IPS-20b (cell line): ENCODE measurements at regions not wholly inside any gene's neighbourhood (a gene's known extent, or its start where the extent isn't known, plus 50 kb on each side); places are given as distances from the start of the nearest gene placed in this dataset.
"Not testable (repeated sequence)": the region's sequence is repeated elsewhere in the genome, so short reads cannot be mapped to it uniquely, and the experiment has no call there.

Experiments
- H3K27ac ChIP-seq: one replicate; pipeline ENCODE4 v1.5.1; 2013; ENCODE audit warnings: low read length
- H3K27me3 ChIP-seq: 2 replicates; pipeline ENCODE4 v1.6.1; 2013; ENCODE audit warnings: mild to moderate bottlenecking, low read length, inconsistent platforms; ENCODE audit not compliant: insufficient read depth
- H3K36me3 ChIP-seq: 2 replicates; pipeline ENCODE4 v1.6.1; 2013; ENCODE audit warnings: low read depth, mild to moderate bottlenecking, inconsistent platforms, low read length, moderate library complexity; ENCODE audit not compliant: insufficient read depth
- H3K4me1 ChIP-seq: 2 replicates; pipeline ENCODE4 v1.6.1; 2013; ENCODE audit warnings: mild to moderate bottlenecking, control low read depth, inconsistent platforms, low read length, moderate library complexity; ENCODE audit not compliant: insufficient read depth
- H3K4me3 ChIP-seq: 2 replicates; pipeline ENCODE4 v1.5.1; 2013; ENCODE audit warnings: mild to moderate bottlenecking, low read length, inconsistent platforms
- H3K9ac ChIP-seq: 2 replicates; pipeline ENCODE4 v1.6.1; 2013; ENCODE audit warnings: low read depth, mild to moderate bottlenecking, inconsistent platforms, low read length, moderate library complexity
- H3K9me3 ChIP-seq: 2 replicates; pipeline ENCODE4 v1.6.1; 2013; ENCODE audit warnings: mild to moderate bottlenecking, low read depth, low read length, inconsistent platforms; ENCODE audit not compliant: insufficient read depth

GRCh38 chr6:66258731-66259487, 551.9 kb upstream of the EYS start:
- H3K27me3 ChIP-seq, H3K4me1 ChIP-seq, H3K9ac ChIP-seq, H3K4me3 ChIP-seq, H3K36me3 ChIP-seq, H3K27ac ChIP-seq: not testable (repeated sequence)
- H3K9me3 ChIP-seq, result peaks cover 30% of the 10 kb centered on the region; the same call in 1 of the 2 replicates

- Histone ChIP-seq H3K9ac (no peak overlapping the region), H3K4me1 (no peaks in the 10 kb centered on the region), H3K9me3 (no peaks in the 10 kb centered on the region), H3K27ac (no peak overlapping the region), H3K4me3 (no peak overlapping the region), H3K36me3 (no peaks in the 10 kb centered on the region), H3K27me3 (no peaks in the 10 kb centered on the region)
Measured at GRCh38 chr6:66245231-66245630, 538.2 kb upstream of the EYS start.

DNA sequence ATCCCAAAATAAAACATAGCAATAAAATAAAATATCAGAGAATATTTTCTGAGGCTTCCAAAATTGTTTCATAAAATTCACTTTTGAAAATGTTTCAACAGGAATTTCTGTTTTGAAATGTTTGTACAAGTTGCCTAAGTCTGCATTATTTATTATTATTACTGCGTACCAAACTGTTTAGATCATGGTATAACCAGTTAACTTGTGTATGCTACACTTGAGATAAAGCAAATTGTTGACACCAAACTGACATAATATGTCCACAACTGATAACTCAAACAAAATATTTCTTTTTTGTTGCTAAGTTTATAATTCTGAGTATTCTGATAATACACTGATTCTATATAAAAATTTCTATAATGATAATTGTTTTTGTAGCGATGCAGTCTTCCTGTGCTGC, 531.8 kb upstream of the EYS start:
- Histone ChIP-seq H3K9ac (no peak overlapping the region), H3K36me3 (no peaks in the 10 kb centered on the region), H3K9me3 (no peaks in the 10 kb centered on the region), H3K27me3 (no peaks in the 10 kb centered on the region), H3K4me3 (no peak overlapping the region), H3K4me1 (no peaks in the 10 kb centered on the region), H3K27ac (no peak overlapping the region)

- Histone ChIP-seq H3K27ac (no peak overlapping the region), H3K36me3 (no peaks in the 10 kb centered on the region), H3K4me3 (no peak overlapping the region), H3K9me3 (no peaks in the 10 kb centered on the region), H3K27me3 (no peaks in the 10 kb centered on the region), H3K9ac (no peak overlapping the region), H3K4me1 (no peaks in the 10 kb centered on the region)
Measured at GRCh38 chr6:66232890-66233289, 525.9 kb upstream of the EYS start.

DNA sequence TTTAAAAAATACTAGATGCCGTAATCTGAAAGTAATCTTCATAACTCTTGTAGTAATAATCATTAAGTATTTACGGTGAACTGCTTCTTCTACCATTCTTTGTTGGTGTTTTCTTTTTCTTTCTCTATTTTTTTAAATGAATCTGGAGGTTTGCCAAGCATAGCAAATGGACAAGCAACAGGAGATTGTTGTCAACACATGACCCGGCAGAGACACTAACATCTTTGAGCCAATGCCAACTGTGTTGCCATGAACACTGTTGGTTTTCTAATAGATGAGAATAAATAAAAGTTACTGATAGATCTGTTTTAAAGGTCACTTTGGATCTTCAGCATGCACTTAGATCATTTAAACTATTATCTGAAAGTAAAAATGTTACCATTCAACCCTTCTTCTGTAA, 523.6 kb upstream of the EYS start:
- Histone ChIP-seq H3K4me1 (no peaks in the 10 kb centered on the region), H3K4me3 (no peak overlapping the region), H3K9me3 (no peaks in the 10 kb centered on the region), H3K27ac (no peak overlapping the region), H3K9ac (no peak overlapping the region), H3K36me3 (no peaks in the 10 kb centered on the region), H3K27me3 (no peaks in the 10 kb centered on the region)

DNA sequence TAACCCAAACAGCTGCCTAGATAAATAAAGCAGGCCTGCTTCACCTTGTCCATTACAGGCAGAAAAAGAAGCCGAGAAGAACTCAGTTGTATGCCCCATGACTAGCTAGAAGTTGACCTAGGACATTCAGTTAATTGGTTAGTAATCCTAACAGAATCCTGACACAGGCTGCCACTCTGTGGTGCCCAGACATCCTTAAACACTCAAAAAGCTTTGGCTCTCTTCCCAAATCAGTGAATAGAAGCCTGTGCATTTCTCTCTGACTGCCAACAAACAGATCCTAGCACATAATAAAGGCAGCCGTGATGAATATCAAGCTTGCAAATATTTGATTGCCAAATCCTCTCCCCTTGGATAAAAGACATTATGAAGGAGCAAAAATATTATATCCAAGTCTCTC, 519.1 kb upstream of the EYS start:
- no peak overlapping the region for H3K9ac ChIP-seq

DNA sequence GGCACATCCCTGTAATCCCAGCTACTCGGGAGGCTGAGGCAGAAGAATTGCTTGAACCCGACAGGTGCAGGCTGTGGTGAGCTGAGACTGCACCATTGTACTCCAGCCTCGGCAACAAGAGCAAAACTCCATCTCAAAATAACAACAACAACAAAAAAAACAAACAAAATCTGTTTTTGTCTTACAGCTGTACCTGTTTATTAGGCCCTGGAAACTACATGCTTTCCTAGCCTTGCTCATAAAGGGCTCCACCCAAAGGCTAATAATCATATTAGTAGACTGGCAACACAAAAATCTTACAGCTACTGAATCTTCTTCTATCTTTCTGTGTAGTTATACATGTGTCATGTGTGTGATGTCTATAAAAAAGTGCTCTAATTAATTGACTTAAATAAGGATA, 503.9 kb upstream of the EYS start:
- Histone ChIP-seq H3K27me3 (no peaks in the 10 kb centered on the region), H3K27ac (no peak overlapping the region), H3K9me3 (peaks cover 69% of the 10 kb centered on the region), H3K4me1 (no peaks in the 10 kb centered on the region), H3K4me3 (no peak overlapping the region), H3K36me3 (no peaks in the 10 kb centered on the region), H3K9ac (no peak overlapping the region)

More for the DNA sequence above, 519.1 kb upstream of the EYS start:
- H3K27me3 ChIP-seq, result no peaks in the 10 kb centered on the region
- H3K27ac ChIP-seq, result no peak overlapping the region
- H3K9me3 ChIP-seq, result no peaks in the 10 kb centered on the region
- no peak overlapping the region for H3K4me3 ChIP-seq
- H3K4me1 ChIP-seq, result no peaks in the 10 kb centered on the region
- no peaks in the 10 kb centered on the region for H3K36me3 ChIP-seq

DNA sequence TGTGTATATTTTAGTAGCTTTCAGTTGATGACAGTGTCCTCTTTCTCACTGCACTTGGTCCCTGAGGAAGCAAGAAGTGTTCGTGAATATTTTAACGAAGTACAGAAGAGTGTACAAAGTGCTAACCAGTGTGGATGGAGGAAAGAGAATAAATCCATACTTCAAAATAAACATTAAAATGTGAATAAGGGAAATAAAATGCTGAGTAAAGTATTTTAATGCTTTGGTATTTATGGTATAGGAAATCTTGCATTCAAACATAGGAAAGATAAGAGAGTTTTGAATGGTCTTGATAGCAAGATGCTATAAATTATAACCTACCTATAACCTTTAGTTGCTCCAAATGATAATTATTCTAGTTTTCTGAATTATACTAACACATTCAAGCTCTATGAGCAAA, 493.4 kb upstream of the EYS start:
- no peak overlapping the region for H3K9ac ChIP-seq

DNA sequence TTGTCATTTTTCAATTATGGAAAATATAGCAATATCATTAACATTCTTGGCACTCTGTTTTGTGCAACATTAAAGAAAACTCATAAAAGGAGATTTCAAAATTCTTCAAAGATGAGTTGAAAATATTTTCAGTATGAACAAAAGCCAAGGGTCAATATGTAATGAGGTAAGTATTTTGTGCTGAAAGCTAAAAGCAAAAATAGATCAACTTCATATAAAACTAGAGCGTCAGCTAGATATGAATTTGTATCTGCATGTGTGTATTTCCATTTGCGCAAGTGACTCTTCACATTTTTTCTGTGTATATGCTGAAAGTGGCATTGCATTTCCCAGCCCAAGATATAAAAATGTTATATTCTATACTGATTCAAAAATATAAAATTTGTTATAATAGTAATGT, 492.1 kb upstream of the EYS start:
- Histone ChIP-seq H3K4me3 (no peak overlapping the region), H3K9ac (no peak overlapping the region), H3K4me1 (no peaks in the 10 kb centered on the region), H3K9me3 (peaks cover 12% of the 10 kb centered on the region; the same call in 1 of the 2 replicates), H3K27ac (no peak overlapping the region), H3K27me3 (no peaks in the 10 kb centered on the region), H3K36me3 (no peaks in the 10 kb centered on the region)

More for the DNA sequence above, 493.4 kb upstream of the EYS start:
- Histone ChIP-seq H3K4me1 (no peaks in the 10 kb centered on the region), H3K4me3 (no peak overlapping the region), H3K27me3 (no peaks in the 10 kb centered on the region), H3K9me3 (peaks cover 12% of the 10 kb centered on the region; the same call in 1 of the 2 replicates), H3K27ac (no peak overlapping the region), H3K36me3 (no peaks in the 10 kb centered on the region)

DNA sequence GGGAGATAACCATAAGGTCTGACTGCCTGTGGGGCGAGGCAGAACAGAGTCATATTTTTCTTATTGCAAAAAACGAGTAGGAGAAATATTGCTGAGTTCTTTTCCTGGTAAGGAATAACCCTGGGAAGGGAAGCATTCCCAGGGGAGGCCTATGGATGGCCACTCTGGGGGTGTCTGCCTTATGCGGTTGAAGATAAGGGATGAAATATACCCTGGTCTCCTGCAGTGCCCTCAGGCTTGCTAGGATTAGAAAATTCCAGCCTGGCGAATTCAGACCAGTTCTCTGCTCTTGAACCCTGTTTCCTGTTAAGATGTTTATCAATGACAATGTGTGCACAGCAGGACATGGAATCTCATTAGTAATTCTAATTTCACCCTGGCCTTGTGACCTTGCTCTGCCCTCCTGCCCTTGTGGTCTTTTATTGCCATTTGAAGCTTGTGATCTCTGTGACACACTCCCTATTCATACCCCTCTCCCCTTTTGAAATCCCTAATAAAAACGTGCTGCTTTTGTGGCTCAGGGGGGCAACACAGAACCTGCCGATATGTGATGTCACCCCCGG, 491.1 kb upstream of the EYS start:
- peaks cover 12% of the 10 kb centered on the region; the same call in 1 of the 2 replicates for H3K9me3 ChIP-seq
- no peaks in the 10 kb centered on the region for H3K4me1 ChIP-seq
- no peaks in the 10 kb centered on the region for H3K27me3 ChIP-seq
- H3K9ac ChIP-seq, result no peak overlapping the region
- H3K4me3 ChIP-seq, result no peak overlapping the region
- no peak overlapping the region for H3K27ac ChIP-seq
- H3K36me3 ChIP-seq, result no peaks in the 10 kb centered on the region

DNA sequence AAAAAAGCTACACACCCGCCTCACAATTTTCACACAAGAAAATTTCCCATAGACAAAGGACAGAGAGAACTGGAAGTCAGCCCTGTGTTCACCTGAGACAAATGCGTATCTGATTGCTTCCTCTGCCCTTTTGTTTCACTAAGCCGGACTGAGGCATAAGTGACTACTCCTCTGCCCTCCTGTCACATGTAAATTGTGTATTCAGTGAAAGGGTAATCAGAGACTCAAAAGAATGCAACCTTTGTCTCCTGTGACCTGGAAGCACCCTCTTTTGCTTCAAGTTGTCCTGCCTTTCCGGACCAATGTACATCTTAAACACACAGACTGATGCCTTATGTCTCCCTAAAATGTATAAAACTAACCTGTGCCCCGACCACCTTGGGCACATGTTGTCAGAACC, 483.8 kb upstream of the EYS start:
- Histone ChIP-seq H3K9me3 (peaks cover 29% of the 10 kb centered on the region), H3K4me3 (no peak overlapping the region), H3K27ac (no peak overlapping the region), H3K36me3 (no peaks in the 10 kb centered on the region), H3K27me3 (no peaks in the 10 kb centered on the region), H3K4me1 (no peaks in the 10 kb centered on the region), H3K9ac (no peak overlapping the region)

DNA sequence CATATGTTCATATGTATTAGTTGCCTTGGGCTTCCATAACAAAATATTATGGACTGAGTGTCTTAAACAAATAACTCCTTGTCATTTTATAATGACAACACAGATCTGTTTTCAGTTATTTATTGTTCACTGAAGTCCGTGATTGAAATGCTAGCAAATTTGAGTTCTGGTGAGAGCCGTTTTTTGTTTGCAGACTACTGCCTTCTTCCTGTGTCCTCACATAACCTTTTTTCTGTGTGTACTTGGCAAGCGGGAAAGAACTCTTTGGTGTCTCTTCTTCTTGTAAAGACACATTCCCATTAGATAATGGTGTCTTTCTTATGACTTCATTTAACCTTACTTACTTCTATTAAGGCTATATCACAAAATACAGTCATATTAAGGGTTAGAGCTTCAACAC, 482.9 kb upstream of the EYS start:
- H3K9me3 ChIP-seq, result peaks cover 29% of the 10 kb centered on the region
- H3K9ac ChIP-seq, result no peak overlapping the region
- no peak overlapping the region for H3K4me3 ChIP-seq
- H3K27me3 ChIP-seq, result no peaks in the 10 kb centered on the region
- no peaks in the 10 kb centered on the region for H3K4me1 ChIP-seq
- H3K36me3 ChIP-seq, result no peaks in the 10 kb centered on the region
- no peak overlapping the region for H3K27ac ChIP-seq
